ENCODE measurements at regions not wholly inside any gene's neighbourhood (a gene's known extent, or its start where the extent isn't known, plus 50 kb on each side); places are given as distances from the start of the nearest gene placed in this dataset.

GRCh38 chr15:98138910-98139309 is 178.4 kb downstream of the ARRDC4 start:
- Mint-ChIP-seq H3K27ac (ENCODE audit: unreplicated experiment) (no peak overlapping the region), H3K36me3 (ENCODE audit: insufficient read depth, unreplicated experiment) (no peaks in the 10 kb centered on the region), H3K27me3 (ENCODE audit: unreplicated experiment) (peaks cover 17% of the 10 kb centered on the region), H3K4me1 (ENCODE audit: low read depth, unreplicated experiment) (no peaks in the 10 kb centered on the region), H3K4me3 (ENCODE audit: low read depth, unreplicated experiment) (no peak overlapping the region), H3K9me3 (ENCODE audit: low read depth, unreplicated experiment) (peaks cover 4% of the 10 kb centered on the region)
- no peak for TF ChIP-seq CTCF (IDR thresholded peaks at IDR 0.05; ENCODE audit: unreplicated experiment)
- DNase-seq, result no peak
- CTCF ChIA-PET, result no interaction called here
- no TSS peak for BruUV-seq (replicated peaks)
- intact Hi-C loops (cut with micrococcal nuclease; ENCODE audit: unreplicated experiment), result no loop called here

GRCh38 chr15:98139337-98139736 is 178.8 kb downstream of the ARRDC4 start:
- intact Hi-C loops (cut with micrococcal nuclease; ENCODE audit: unreplicated experiment), result no loop called here

GRCh38 chr15:98142572-98142971 is 182.1 kb downstream of the ARRDC4 start:
- no peak for DNase-seq
- CTCF ChIA-PET, result no interaction called here
- Mint-ChIP-seq H3K36me3 (ENCODE audit: insufficient read depth, unreplicated experiment) (no peaks in the 10 kb centered on the region), H3K27me3 (ENCODE audit: unreplicated experiment) (peaks cover 9% of the 10 kb centered on the region), H3K4me3 (ENCODE audit: low read depth, unreplicated experiment) (no peak overlapping the region), H3K4me1 (ENCODE audit: low read depth, unreplicated experiment) (no peaks in the 10 kb centered on the region), H3K9me3 (ENCODE audit: low read depth, unreplicated experiment) (peaks cover 3% of the 10 kb centered on the region), H3K27ac (ENCODE audit: unreplicated experiment) (no peak overlapping the region)
- no TSS peak for BruUV-seq (replicated peaks)
- intact Hi-C loops (cut with micrococcal nuclease; ENCODE audit: unreplicated experiment), result no loop called here
- TF ChIP-seq CTCF (IDR thresholded peaks at IDR 0.05; ENCODE audit: unreplicated experiment), result no peak

More at GRCh38 chr15:98139337-98139736, 178.8 kb downstream of the ARRDC4 start:
- Mint-ChIP-seq H3K4me1 (ENCODE audit: low read depth, unreplicated experiment) (no peaks in the 10 kb centered on the region), H3K27me3 (ENCODE audit: unreplicated experiment) (peaks cover 17% of the 10 kb centered on the region), H3K27ac (ENCODE audit: unreplicated experiment) (no peak overlapping the region), H3K4me3 (ENCODE audit: low read depth, unreplicated experiment) (no peak overlapping the region), H3K9me3 (ENCODE audit: low read depth, unreplicated experiment) (peaks cover 4% of the 10 kb centered on the region), H3K36me3 (ENCODE audit: insufficient read depth, unreplicated experiment) (no peaks in the 10 kb centered on the region)
- BruUV-seq (replicated peaks), result no TSS peak
- CTCF ChIA-PET, result no interaction called here
- TF ChIP-seq CTCF (IDR thresholded peaks at IDR 0.05; ENCODE audit: unreplicated experiment), result no peak
- DNase-seq, result no peak

GRCh38 chr15:98143116-98143515 is 182.6 kb downstream of the ARRDC4 start:
- no peak for DNase-seq
- CTCF ChIA-PET, result no interaction called here
- Mint-ChIP-seq H3K4me1 (ENCODE audit: low read depth, unreplicated experiment) (no peaks in the 10 kb centered on the region), H3K36me3 (ENCODE audit: insufficient read depth, unreplicated experiment) (no peaks in the 10 kb centered on the region), H3K27ac (ENCODE audit: unreplicated experiment) (no peak overlapping the region), H3K27me3 (ENCODE audit: unreplicated experiment) (peaks cover 9% of the 10 kb centered on the region), H3K4me3 (ENCODE audit: low read depth, unreplicated experiment) (no peak overlapping the region), H3K9me3 (ENCODE audit: low read depth, unreplicated experiment) (peaks cover 3% of the 10 kb centered on the region)
- no TSS peak for BruUV-seq (replicated peaks)
- intact Hi-C loops (cut with micrococcal nuclease; ENCODE audit: unreplicated experiment), result no loop called here
- no peak for TF ChIP-seq CTCF (IDR thresholded peaks at IDR 0.05; ENCODE audit: unreplicated experiment)

GRCh38 chr15:98144388-98144787 is 183.9 kb downstream of the ARRDC4 start:
- TF ChIP-seq CTCF (IDR thresholded peaks at IDR 0.05; ENCODE audit: unreplicated experiment), result no peak
- Mint-ChIP-seq H3K27ac (ENCODE audit: unreplicated experiment) (no peak overlapping the region), H3K9me3 (ENCODE audit: low read depth, unreplicated experiment) (peaks cover 3% of the 10 kb centered on the region), H3K36me3 (ENCODE audit: insufficient read depth, unreplicated experiment) (no peaks in the 10 kb centered on the region), H3K4me3 (ENCODE audit: low read depth, unreplicated experiment) (no peak overlapping the region), H3K27me3 (ENCODE audit: unreplicated experiment) (peaks cover 9% of the 10 kb centered on the region), H3K4me1 (ENCODE audit: low read depth, unreplicated experiment) (no peaks in the 10 kb centered on the region)
- no peak for DNase-seq
- no TSS peak for BruUV-seq (replicated peaks)
- intact Hi-C loops (cut with micrococcal nuclease; ENCODE audit: unreplicated experiment), result no loop called here
- CTCF ChIA-PET, result no interaction called here
